Loucy (cell line): ENCODE measurements at regions not wholly inside any gene's neighbourhood (a gene's known extent, or its start where the extent isn't known, plus 50 kb on each side); places are given as distances from the start of the nearest gene placed in this dataset.

Experiments used
- H2AFZ ChIP-seq: fragments of 200-600 bp; sonication (generic); 2 replicates; pipeline ENCODE4 v1.6.0; 2016; ENCODE audit warnings: antibody characterized with exemption, mild to moderate bottlenecking, low read length, moderate library complexity
- H3F3A ChIP-seq: fragments of 200-600 bp; 2 replicates; pipeline ENCODE4 v1.6.0; 2016; ENCODE audit warnings: antibody characterized with exemption, low read depth, mild to moderate bottlenecking
- H3K27me3 ChIP-seq: fragments of 200-600 bp; sonication (generic); 2 replicates; pipeline ENCODE4 v1.6.1; 2014; ENCODE audit warnings: low read length, mild to moderate bottlenecking; ENCODE audit not compliant: insufficient read depth, poor library complexity, severe bottlenecking
- H3K36me3 ChIP-seq: fragments of 200-600 bp; sonication (generic); 2 replicates; pipeline ENCODE4 v1.6.1; 2016; ENCODE audit warnings: low read length; ENCODE audit not compliant: insufficient read depth
- H3K4me1 ChIP-seq: fragments of 200-600 bp; sonication (generic); 2 replicates; pipeline ENCODE4 v1.5.1; 2014; ENCODE audit warnings: low read length, mild to moderate bottlenecking; ENCODE audit not compliant: insufficient read depth, poor library complexity, severe bottlenecking
- H3K4me2 ChIP-seq: fragments of 200-600 bp; sonication (generic); 2 replicates; pipeline ENCODE4 v1.6.0; 2014; ENCODE audit warnings: antibody characterized with exemption, low read length, low read depth, mild to moderate bottlenecking; ENCODE audit not compliant: poor library complexity, severe bottlenecking
- H3K4me3 ChIP-seq: fragments of 200-600 bp; sonication (generic); 2 replicates; pipeline ENCODE4 v1.5.1; 2014; ENCODE audit warnings: low read length, mild to moderate bottlenecking, mixed read lengths; ENCODE audit not compliant: poor library complexity, severe bottlenecking
- H3K79me2 ChIP-seq: fragments of 200-600 bp; sonication (generic); 2 replicates; pipeline ENCODE4 v1.6.1; 2014; ENCODE audit warnings: low read length; ENCODE audit not compliant: insufficient read depth
- H3K9ac ChIP-seq: fragments of 200-600 bp; sonication (generic); 2 replicates; pipeline ENCODE4 v1.6.0; 2014; ENCODE audit warnings: mild to moderate bottlenecking, low read depth, low read length, moderate library complexity; ENCODE audit not compliant: poor library complexity, severe bottlenecking
- H3K9me2 ChIP-seq: fragments of 200-600 bp; sonication (generic); replicated peaks from 2 replicates; pipeline ENCODE4 v1.6.1; 2016; ENCODE audit warnings: low read depth, low read length, mixed read lengths
- H3K9me3 ChIP-seq: fragments of 200-600 bp; sonication (generic); 2 replicates; pipeline ENCODE4 v1.6.1; 2014; ENCODE audit warnings: mild to moderate bottlenecking, antibody characterized with exemption, low read length, low read depth; ENCODE audit not compliant: insufficient read depth
- H4K20me1 ChIP-seq: fragments of 200-600 bp; sonication (generic); 2 replicates; pipeline ENCODE4 v1.6.0; 2014; ENCODE audit warnings: antibody characterized with exemption, low read length, mild to moderate bottlenecking; ENCODE audit not compliant: insufficient read depth, poor library complexity, severe bottlenecking
- EZH2phosphoT487 ChIP-seq: fragments of 200-600 bp; IDR thresholded peaks from 2 replicates; pipeline ENCODE4 v1.6.1; 2018; ENCODE audit warnings: antibody characterized with exemption, mild to moderate bottlenecking, moderate library complexity, borderline replicate concordance
- TF ChIP-seq, protein P1 (sequence below): fragments of 200-600 bp; sonication (generic); conservative IDR thresholded peaks from 2 replicates; pipeline ENCODE4 v1.5.1; 2014; ENCODE audit warnings: mild to moderate bottlenecking, antibody characterized with exemption, low read length

DNA sequence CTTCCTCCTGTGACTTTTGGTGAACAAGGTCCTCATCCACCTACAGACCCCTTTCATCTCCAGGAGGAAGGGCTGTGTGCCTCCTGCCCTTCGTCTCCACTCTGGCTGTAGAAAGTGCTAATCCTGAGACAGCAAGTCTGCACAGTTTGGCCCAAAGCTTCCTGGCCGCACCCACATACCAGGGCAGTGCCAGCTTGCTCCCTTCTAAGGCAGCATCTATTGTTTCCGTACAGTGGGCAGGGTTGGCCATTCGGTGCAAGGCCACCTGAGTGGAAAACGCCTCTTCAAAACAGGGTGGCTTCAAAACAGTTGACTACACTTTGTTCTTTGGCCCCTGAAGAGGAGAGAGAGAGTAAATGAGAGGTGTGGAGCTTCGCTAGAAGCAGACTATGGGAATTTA is 134.1 kb upstream of the KLF14 start:
- no peaks in the 10 kb centered on the region for H3K27me3 ChIP-seq
- no peaks in the 10 kb centered on the region for H3K4me1 ChIP-seq
- H3F3A ChIP-seq, result no peaks in the 10 kb centered on the region
- no peak overlapping the region for H3K4me2 ChIP-seq
- no peaks in the 10 kb centered on the region for H3K9me2 ChIP-seq
- no peaks in the 10 kb centered on the region for H4K20me1 ChIP-seq
- no peaks in the 10 kb centered on the region for H3K36me3 ChIP-seq
- TF ChIP-seq EZH2phosphoT487, result no peak
- TF ChIP-seq, protein P1, sequence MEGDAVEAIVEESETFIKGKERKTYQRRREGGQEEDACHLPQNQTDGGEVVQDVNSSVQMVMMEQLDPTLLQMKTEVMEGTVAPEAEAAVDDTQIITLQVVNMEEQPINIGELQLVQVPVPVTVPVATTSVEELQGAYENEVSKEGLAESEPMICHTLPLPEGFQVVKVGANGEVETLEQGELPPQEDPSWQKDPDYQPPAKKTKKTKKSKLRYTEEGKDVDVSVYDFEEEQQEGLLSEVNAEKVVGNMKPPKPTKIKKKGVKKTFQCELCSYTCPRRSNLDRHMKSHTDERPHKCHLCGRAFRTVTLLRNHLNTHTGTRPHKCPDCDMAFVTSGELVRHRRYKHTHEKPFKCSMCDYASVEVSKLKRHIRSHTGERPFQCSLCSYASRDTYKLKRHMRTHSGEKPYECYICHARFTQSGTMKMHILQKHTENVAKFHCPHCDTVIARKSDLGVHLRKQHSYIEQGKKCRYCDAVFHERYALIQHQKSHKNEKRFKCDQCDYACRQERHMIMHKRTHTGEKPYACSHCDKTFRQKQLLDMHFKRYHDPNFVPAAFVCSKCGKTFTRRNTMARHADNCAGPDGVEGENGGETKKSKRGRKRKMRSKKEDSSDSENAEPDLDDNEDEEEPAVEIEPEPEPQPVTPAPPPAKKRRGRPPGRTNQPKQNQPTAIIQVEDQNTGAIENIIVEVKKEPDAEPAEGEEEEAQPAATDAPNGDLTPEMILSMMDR, result no peak
- H3K4me3 ChIP-seq, result no peak overlapping the region
- no peaks in the 10 kb centered on the region for H3K9me3 ChIP-seq
- no peaks in the 10 kb centered on the region for H3K79me2 ChIP-seq
- no peak overlapping the region for H2AFZ ChIP-seq
- H3K9ac ChIP-seq, result no peak overlapping the region

GRCh38 chr7:130869918-130870317 is 135.9 kb upstream of the KLF14 start:
- Histone ChIP-seq H3K79me2 (no peaks in the 10 kb centered on the region), H3F3A (no peaks in the 10 kb centered on the region), H2AFZ (no peak overlapping the region), H3K4me3 (no peak overlapping the region), H3K27me3 (no peaks in the 10 kb centered on the region), H3K9ac (no peak overlapping the region), H3K36me3 (no peaks in the 10 kb centered on the region), H3K4me2 (no peak overlapping the region), H3K4me1 (no peaks in the 10 kb centered on the region), H3K9me3 (no peaks in the 10 kb centered on the region), H4K20me1 (no peaks in the 10 kb centered on the region), H3K9me2 (no peaks in the 10 kb centered on the region)
- no peak for TF ChIP-seq EZH2phosphoT487
- TF ChIP-seq, protein P1, result no peak

DNA sequence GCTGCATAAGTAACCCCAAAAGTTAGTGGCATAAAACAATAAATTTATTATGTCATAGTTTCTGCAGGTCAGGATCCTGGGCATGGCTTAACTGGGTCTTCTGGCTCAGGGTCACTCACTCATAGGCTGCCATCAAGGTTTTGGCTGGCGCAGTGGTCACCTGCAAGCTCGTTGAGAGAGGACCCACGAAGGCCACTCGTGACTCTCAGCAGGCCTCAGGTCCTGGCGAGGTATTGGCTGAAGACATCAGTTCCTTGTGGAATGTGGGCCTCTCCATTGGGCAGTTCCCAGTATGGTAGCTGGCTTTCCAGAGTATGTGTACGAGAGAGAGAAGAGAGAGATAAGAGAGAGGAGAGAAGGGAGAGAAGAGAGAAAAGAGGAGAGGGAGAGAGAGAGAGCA is 138.3 kb upstream of the KLF14 start:
- Histone ChIP-seq H4K20me1 (no peaks in the 10 kb centered on the region), H3K79me2 (no peaks in the 10 kb centered on the region)

More for the DNA sequence above, 138.3 kb upstream of the KLF14 start:
- H3K9me3 ChIP-seq, result no peaks in the 10 kb centered on the region
- peaks cover 5% of the 10 kb centered on the region for H3K4me1 ChIP-seq
- H3F3A ChIP-seq, result no peaks in the 10 kb centered on the region
- no peak overlapping the region for H3K9ac ChIP-seq
- H3K27me3 ChIP-seq, result no peaks in the 10 kb centered on the region
- TF ChIP-seq, protein P1, result no peak
- no peak for TF ChIP-seq EZH2phosphoT487
- no peak overlapping the region for H3K4me2 ChIP-seq
- no peak overlapping the region for H3K4me3 ChIP-seq
- no peaks in the 10 kb centered on the region for H3K9me2 ChIP-seq
- H2AFZ ChIP-seq, result no peak overlapping the region
- H3K36me3 ChIP-seq, result no peaks in the 10 kb centered on the region
